ENCODE measurements at regions not wholly inside any gene's neighbourhood (a gene's known extent, or its start where the extent isn't known, plus 50 kb on each side); places are given as distances from the start of the nearest gene placed in this dataset.

GRCh38 chr22:34057726-34058125, 137.4 kb upstream of the LARGE1 start (continued):
- TF ChIP-seq E2F4 (CRISPR knock-in tag; IDR thresholded peaks at IDR 0.05; ENCODE audit: borderline replicate concordance, low read depth) = no peak

- POLR2A ChIA-PET = no interaction called here
- CTCF ChIA-PET = no interaction called here
Observed at GRCh38 chr22:34064696-34065095, 144.4 kb upstream of the LARGE1 start.

DNA sequence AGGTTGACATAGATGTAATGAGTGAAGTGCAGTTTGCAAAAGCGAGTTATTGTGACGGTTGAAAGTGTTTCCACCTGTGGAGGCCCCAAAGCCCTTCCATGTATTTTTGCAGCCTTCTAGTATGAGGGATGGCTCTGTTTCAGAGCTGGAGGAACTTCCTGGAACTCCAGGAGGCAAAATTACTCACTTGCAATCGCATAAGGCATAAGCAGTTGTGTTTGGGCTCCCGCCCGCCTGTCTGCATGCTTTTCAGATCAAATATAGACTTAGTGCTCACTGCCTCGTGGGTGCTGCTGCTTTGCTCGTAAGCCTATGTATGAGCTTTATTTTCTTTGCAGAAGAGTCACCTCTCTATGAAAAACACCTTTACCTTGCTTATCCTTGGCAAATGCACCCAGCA, 146.8 kb upstream of the LARGE1 start:
- Mint-ChIP-seq H3K27ac (no peak overlapping the region), H3K4me3 (no peak overlapping the region), H3K27me3 (ENCODE audit: low read depth) (no peaks in the 10 kb centered on the region), H3K4me1 (no peaks in the 10 kb centered on the region), H3K36me3 (no peaks in the 10 kb centered on the region), H3K9me3 (no peaks in the 10 kb centered on the region)
- ATAC-seq (no peak), DNase-seq (ENCODE audit: low spot score) (no peak)
- ChIA-PET CTCF (no interaction called here), POLR2A (no interaction called here)
- no peak for TF ChIP-seq CBFB (CRISPR knock-in tag; IDR thresholded peaks at IDR 0.05; ENCODE audit: low read depth)
- TF ChIP-seq IRF2 (CRISPR knock-in tag; IDR thresholded peaks at IDR 0.05; ENCODE audit: borderline replicate concordance, low read depth) = no peak
- no peak for TF ChIP-seq FOXJ3 (CRISPR knock-in tag; IDR thresholded peaks at IDR 0.05; ENCODE audit: borderline replicate concordance)
- TF ChIP-seq OVOL2 (CRISPR knock-in tag; IDR thresholded peaks at IDR 0.05; ENCODE audit: borderline replicate concordance) = no peak
- TF ChIP-seq, protein P1, sequence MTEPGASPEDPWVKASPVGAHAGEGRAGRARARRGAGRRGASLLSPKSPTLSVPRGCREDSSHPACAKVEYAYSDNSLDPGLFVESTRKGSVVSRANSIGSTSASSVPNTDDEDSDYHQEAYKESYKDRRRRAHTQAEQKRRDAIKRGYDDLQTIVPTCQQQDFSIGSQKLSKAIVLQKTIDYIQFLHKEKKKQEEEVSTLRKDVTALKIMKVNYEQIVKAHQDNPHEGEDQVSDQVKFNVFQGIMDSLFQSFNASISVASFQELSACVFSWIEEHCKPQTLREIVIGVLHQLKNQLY (CRISPR knock-in tag; IDR thresholded peaks at IDR 0.05) = no peak
- TF ChIP-seq ZNF423 (CRISPR knock-in tag; IDR thresholded peaks at IDR 0.05) = no peak
- no peak for TF ChIP-seq ZBTB21 (CRISPR knock-in tag; IDR thresholded peaks at IDR 0.05; ENCODE audit: borderline replicate concordance)
- TF ChIP-seq ATF1 (CRISPR knock-in tag; IDR thresholded peaks at IDR 0.05) = no peak
- TF ChIP-seq, protein P2, sequence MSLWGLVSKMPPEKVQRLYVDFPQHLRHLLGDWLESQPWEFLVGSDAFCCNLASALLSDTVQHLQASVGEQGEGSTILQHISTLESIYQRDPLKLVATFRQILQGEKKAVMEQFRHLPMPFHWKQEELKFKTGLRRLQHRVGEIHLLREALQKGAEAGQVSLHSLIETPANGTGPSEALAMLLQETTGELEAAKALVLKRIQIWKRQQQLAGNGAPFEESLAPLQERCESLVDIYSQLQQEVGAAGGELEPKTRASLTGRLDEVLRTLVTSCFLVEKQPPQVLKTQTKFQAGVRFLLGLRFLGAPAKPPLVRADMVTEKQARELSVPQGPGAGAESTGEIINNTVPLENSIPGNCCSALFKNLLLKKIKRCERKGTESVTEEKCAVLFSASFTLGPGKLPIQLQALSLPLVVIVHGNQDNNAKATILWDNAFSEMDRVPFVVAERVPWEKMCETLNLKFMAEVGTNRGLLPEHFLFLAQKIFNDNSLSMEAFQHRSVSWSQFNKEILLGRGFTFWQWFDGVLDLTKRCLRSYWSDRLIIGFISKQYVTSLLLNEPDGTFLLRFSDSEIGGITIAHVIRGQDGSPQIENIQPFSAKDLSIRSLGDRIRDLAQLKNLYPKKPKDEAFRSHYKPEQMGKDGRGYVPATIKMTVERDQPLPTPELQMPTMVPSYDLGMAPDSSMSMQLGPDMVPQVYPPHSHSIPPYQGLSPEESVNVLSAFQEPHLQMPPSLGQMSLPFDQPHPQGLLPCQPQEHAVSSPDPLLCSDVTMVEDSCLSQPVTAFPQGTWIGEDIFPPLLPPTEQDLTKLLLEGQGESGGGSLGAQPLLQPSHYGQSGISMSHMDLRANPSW (CRISPR knock-in tag; conservative IDR thresholded peaks at IDR 0.05; ENCODE audit: low read depth) = no peak
- TF ChIP-seq FOXK1 (CRISPR knock-in tag; IDR thresholded peaks at IDR 0.05) = no peak
- TF ChIP-seq SMAD4 (CRISPR knock-in tag; IDR thresholded peaks at IDR 0.05) = no peak
- TF ChIP-seq GABPB1 (CRISPR knock-in tag; IDR thresholded peaks at IDR 0.05) = no peak
- no peak for TF ChIP-seq TCF7 (CRISPR knock-in tag; IDR thresholded peaks at IDR 0.05; ENCODE audit: low read depth)
- TF ChIP-seq E2F1 (CRISPR knock-in tag; IDR thresholded peaks at IDR 0.05) = no peak
- TF ChIP-seq TEAD1 (CRISPR knock-in tag; IDR thresholded peaks at IDR 0.05) = no peak

More at GRCh38 chr22:34064696-34065095, 144.4 kb upstream of the LARGE1 start:
- ATAC-seq (no peak), DNase-seq (ENCODE audit: low spot score) (no peak)
- H3K4me3 Mint-ChIP-seq = no peak overlapping the region
- peaks cover 6% of the 10 kb centered on the region for H3K9me3 Mint-ChIP-seq
- H3K4me1 Mint-ChIP-seq = no peaks in the 10 kb centered on the region
- no peaks in the 10 kb centered on the region for H3K27me3 Mint-ChIP-seq (ENCODE audit: low read depth)
- H3K27ac Mint-ChIP-seq = no peak overlapping the region
- 0 out of 2 replicates have a peak, but pooled peaks cover under 1% of the 10 kb centered on the region for H3K36me3 Mint-ChIP-seq
- TF ChIP-seq, protein P3, sequence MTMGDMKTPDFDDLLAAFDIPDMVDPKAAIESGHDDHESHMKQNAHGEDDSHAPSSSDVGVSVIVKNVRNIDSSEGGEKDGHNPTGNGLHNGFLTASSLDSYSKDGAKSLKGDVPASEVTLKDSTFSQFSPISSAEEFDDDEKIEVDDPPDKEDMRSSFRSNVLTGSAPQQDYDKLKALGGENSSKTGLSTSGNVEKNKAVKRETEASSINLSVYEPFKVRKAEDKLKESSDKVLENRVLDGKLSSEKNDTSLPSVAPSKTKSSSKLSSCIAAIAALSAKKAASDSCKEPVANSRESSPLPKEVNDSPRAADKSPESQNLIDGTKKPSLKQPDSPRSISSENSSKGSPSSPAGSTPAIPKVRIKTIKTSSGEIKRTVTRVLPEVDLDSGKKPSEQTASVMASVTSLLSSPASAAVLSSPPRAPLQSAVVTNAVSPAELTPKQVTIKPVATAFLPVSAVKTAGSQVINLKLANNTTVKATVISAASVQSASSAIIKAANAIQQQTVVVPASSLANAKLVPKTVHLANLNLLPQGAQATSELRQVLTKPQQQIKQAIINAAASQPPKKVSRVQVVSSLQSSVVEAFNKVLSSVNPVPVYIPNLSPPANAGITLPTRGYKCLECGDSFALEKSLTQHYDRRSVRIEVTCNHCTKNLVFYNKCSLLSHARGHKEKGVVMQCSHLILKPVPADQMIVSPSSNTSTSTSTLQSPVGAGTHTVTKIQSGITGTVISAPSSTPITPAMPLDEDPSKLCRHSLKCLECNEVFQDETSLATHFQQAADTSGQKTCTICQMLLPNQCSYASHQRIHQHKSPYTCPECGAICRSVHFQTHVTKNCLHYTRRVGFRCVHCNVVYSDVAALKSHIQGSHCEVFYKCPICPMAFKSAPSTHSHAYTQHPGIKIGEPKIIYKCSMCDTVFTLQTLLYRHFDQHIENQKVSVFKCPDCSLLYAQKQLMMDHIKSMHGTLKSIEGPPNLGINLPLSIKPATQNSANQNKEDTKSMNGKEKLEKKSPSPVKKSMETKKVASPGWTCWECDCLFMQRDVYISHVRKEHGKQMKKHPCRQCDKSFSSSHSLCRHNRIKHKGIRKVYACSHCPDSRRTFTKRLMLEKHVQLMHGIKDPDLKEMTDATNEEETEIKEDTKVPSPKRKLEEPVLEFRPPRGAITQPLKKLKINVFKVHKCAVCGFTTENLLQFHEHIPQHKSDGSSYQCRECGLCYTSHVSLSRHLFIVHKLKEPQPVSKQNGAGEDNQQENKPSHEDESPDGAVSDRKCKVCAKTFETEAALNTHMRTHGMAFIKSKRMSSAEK (CRISPR knock-in tag; IDR thresholded peaks at IDR 0.05; ENCODE audit: borderline replicate concordance) = no peak
- TF ChIP-seq GABPB1 (CRISPR knock-in tag; IDR thresholded peaks at IDR 0.05) (no peak), NFYB (CRISPR knock-in tag; conservative IDR thresholded peaks at IDR 0.05; ENCODE audit: low read depth) (no peak), ZNF263 (CRISPR knock-in tag; IDR thresholded peaks at IDR 0.05; ENCODE audit: low read depth) (no peak), GTF2I (CRISPR knock-in tag; conservative IDR thresholded peaks at IDR 0.05) (no peak), NFATC4 (CRISPR knock-in tag; IDR thresholded peaks at IDR 0.05) (no peak), IRF1 (CRISPR knock-in tag; IDR thresholded peaks at IDR 0.05) (no peak), ZNF671 (CRISPR knock-in tag; IDR thresholded peaks at IDR 0.05) (no peak)

All from WTC11 (cell line).